ENCODE measurements at regions not wholly inside any gene's neighbourhood (a gene's known extent, or its start where the extent isn't known, plus 50 kb on each side); places are given as distances from the start of the nearest gene placed in this dataset.

DNA sequence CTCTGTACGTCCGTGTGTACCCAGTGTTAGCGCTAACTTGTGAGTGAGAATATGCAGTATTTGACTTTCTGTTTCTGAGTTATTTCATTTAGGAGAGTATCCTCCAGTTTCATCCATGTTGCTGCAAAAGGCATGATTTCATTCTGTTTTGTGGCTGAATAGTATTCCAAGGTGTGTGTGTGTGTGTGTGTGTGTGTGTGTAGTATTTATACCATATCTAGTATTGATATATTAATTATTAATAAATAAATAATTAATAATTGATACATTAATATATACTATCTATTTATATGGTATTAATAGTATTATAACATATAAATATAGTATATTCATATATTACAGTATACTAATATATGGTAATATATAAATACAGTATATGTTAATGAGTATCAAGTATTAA, 101.8 kb upstream of the CCND2 start:
- Histone ChIP-seq H3K27me3 (no peaks in the 10 kb centered on the region), H3K4me1 (no peaks in the 10 kb centered on the region), H3K4me3 (no peak overlapping the region), H3K27ac (no peak overlapping the region), H3K9me3 (no peaks in the 10 kb centered on the region), H3K36me3 (no peaks in the 10 kb centered on the region)
- no peak for DNase-seq
- no peak for TF ChIP-seq POLR2A (IDR thresholded peaks at IDR 0.05)
- TF ChIP-seq, protein P1, sequence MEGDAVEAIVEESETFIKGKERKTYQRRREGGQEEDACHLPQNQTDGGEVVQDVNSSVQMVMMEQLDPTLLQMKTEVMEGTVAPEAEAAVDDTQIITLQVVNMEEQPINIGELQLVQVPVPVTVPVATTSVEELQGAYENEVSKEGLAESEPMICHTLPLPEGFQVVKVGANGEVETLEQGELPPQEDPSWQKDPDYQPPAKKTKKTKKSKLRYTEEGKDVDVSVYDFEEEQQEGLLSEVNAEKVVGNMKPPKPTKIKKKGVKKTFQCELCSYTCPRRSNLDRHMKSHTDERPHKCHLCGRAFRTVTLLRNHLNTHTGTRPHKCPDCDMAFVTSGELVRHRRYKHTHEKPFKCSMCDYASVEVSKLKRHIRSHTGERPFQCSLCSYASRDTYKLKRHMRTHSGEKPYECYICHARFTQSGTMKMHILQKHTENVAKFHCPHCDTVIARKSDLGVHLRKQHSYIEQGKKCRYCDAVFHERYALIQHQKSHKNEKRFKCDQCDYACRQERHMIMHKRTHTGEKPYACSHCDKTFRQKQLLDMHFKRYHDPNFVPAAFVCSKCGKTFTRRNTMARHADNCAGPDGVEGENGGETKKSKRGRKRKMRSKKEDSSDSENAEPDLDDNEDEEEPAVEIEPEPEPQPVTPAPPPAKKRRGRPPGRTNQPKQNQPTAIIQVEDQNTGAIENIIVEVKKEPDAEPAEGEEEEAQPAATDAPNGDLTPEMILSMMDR (IDR thresholded peaks at IDR 0.05): no peak
- intact Hi-C loops (cut with DNase I; ENCODE audit: low total_unique reads): no loop called here

DNA sequence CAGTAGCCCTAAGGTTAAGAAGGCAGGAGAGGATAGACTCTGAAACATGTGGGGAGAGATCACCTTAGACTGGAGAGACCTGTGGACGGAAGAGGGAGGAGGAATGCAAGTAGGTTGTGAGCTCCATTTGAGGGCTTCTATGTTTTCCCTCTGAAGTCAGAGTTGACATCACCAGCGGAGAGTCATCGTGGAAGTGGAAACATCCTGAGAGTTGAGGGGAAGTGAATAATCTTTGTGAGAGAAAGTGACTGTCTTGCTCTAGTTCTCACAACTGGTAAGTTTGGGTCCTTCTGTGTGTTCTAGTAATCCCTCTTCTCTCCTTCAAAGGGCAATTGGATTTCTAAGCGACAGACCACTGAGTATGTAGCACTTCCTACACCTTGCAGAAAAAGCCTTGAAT, 103.6 kb upstream of the CCND2 start:
- Histone ChIP-seq H3K36me3 (no peaks in the 10 kb centered on the region), H3K4me3 (no peak overlapping the region), H3K9me3 (no peaks in the 10 kb centered on the region), H3K27ac (no peak overlapping the region), H3K4me1 (no peaks in the 10 kb centered on the region), H3K27me3 (no peaks in the 10 kb centered on the region)
- intact Hi-C loops (cut with DNase I; ENCODE audit: low total_unique reads): no loop called here
- DNase-seq: no peak
- no peak for TF ChIP-seq POLR2A (IDR thresholded peaks at IDR 0.05)
- TF ChIP-seq, protein P1 (IDR thresholded peaks at IDR 0.05): no peak

DNA sequence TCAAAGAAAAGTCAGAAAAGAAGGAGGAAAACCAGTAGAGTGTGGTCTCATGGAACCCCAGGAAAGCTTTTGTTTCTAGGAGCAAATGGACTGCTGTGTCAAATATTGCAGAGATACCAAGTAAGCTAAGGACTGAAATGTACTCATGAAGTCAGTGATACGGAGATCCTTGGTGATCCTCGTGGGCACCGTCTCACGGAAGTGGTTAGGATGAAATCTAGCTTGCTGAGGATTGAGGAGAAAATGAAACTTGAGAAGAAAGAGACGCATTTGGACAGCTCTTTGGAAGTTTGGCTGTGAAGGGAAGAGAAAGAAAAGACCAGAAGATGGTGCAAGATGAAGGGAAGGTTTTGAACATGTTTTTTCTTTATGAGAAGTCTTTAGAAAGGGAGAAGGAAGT, 104.0 kb upstream of the CCND2 start:
- TF ChIP-seq POLR2A (IDR thresholded peaks at IDR 0.05): no peak
- TF ChIP-seq, protein P1 (IDR thresholded peaks at IDR 0.05): no peak
- Histone ChIP-seq H3K9me3 (no peaks in the 10 kb centered on the region), H3K36me3 (no peaks in the 10 kb centered on the region), H3K4me1 (no peaks in the 10 kb centered on the region), H3K4me3 (no peak overlapping the region), H3K27ac (no peak overlapping the region), H3K27me3 (no peaks in the 10 kb centered on the region)
- DNase-seq: no peak
- intact Hi-C loops (cut with DNase I; ENCODE audit: low total_unique reads): no loop called here

DNA sequence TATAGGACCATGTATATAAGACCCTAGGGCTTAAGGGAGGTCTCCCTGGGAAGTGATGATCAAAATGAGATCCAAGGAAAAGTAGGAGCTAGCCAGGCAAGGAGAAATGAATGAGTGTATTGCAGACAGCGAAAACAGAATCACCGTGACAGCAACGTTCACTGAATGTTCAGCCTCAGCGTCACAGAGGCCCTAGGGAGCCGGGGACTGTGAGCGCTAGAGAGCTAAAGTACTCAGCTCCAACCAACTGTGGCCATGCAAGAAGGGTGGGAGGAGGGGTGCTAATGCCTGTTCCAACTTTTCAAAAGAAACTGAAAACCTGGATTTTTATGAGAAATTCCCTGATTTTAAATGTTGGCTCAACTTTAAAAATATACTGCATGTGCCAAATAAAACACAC, 105.5 kb upstream of the CCND2 start:
- Histone ChIP-seq H3K27ac (no peak overlapping the region), H3K36me3 (no peaks in the 10 kb centered on the region), H3K27me3 (no peaks in the 10 kb centered on the region), H3K4me3 (no peak overlapping the region), H3K9me3 (no peaks in the 10 kb centered on the region), H3K4me1 (no peaks in the 10 kb centered on the region)
- DNase-seq: no peak
- intact Hi-C loops (cut with DNase I; ENCODE audit: low total_unique reads): no loop called here
- TF ChIP-seq POLR2A (IDR thresholded peaks at IDR 0.05): no peak
- TF ChIP-seq, protein P1 (IDR thresholded peaks at IDR 0.05): no peak

DNA sequence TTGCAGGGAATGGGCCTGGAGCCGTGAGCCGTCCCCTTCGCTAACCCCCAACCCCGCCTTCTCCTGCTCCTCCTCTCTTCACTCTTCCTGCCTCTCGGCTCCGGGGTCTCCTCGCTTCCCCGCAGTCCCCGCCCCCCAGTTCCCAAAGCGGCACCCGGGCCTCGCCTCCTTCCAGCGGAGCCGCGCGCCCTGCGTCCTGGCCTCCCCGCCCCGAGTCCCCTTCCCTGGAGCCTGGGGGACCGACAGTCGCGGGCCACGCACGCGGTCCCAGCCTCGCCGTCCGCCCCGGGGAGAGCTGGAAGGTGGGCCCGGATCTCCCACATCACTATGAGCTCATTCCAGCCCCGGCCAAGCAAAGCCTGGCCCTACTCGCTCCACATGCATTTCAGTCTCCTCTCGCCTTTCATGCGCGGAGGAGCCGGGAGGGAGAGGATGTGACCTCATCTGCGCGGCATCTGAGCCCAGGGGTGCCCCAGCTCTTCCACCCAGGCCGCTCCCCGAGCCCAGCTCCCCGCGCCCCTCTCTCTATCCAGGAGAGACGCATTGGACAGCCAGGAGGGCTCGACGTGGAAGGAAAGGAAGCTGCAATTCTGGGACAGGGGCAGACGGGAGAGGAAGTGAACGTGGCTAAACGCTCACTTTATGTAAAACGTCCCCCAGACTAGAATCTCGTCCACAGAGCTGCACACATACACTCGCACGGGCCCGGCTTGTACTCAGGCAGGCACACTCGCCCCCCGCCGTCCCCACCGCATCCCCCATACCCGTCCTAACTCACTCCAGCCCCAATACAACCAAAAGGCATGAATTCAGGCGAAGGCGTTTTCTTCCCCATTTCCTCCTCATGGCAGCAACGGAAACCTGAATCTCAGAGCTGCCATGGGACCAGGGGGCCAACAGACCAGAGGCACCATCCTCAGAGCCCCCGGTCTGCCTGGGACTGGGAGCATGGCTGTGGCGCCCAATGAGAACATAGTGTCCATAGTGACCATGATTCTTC, 108.7 kb upstream of the CCND2 start:
- TF ChIP-seq, protein P1 (IDR thresholded peaks at IDR 0.05): no peak
- no peak for TF ChIP-seq POLR2A (IDR thresholded peaks at IDR 0.05)
- Histone ChIP-seq H3K4me3 (peak overlapping the region; percentile 32 to 40), H3K27ac (peak overlapping the region; percentile 55 to 83), H3K36me3 (no peaks in the 10 kb centered on the region), H3K27me3 (no peaks in the 10 kb centered on the region), H3K4me1 (no peaks in the 10 kb centered on the region), H3K9me3 (no peaks in the 10 kb centered on the region)
- peak; percentile 43 to 53 for DNase-seq
- intact Hi-C loops (cut with DNase I; ENCODE audit: low total_unique reads): no loop called here

All from uterus (tissue), 3 donors.